RWPE2 (cell line): ENCODE measurements at regions not wholly inside any gene's neighbourhood (a gene's known extent, or its start where the extent isn't known, plus 50 kb on each side); places are given as distances from the start of the nearest gene placed in this dataset.

Experiments used
- ATAC-seq: fragments of 200-7000 bp; cut with Tn5 transposase; 3 replicates; pipeline ENCODE4 v1.9.1; 2021; ENCODE audit warnings: low read depth
- DNase-seq: peaks from one replicate; pipeline ENCODE4 v3.0.0-alpha.2; 2020; ENCODE audit warnings: low spot score
- H3K27ac ChIP-seq: fragments of 450-650 bp; 2 replicates; pipeline ENCODE4 v1.5.1; 2017; ENCODE audit warnings: mild to moderate bottlenecking; ENCODE audit not compliant: poor library complexity, severe bottlenecking
- H3K27me3 ChIP-seq: fragments of 250-450 bp; sonication (Bioruptor Pico); 2 replicates; pipeline ENCODE4 v1.5.1; 2021; ENCODE audit warnings: mild to moderate bottlenecking, moderate library complexity; ENCODE audit not compliant: insufficient read depth, poor library complexity, severe bottlenecking
- H3K36me3 ChIP-seq: fragments of 250-450 bp; sonication (Bioruptor Pico); 2 replicates; pipeline ENCODE4 v1.5.1; 2020; ENCODE audit warnings: low read depth, mild to moderate bottlenecking, moderate library complexity
- H3K4me1 ChIP-seq: fragments of 250-450 bp; sonication (Bioruptor Pico); 2 replicates; pipeline ENCODE4 v1.5.1; 2021; ENCODE audit warnings: mild to moderate bottlenecking, moderate library complexity; ENCODE audit not compliant: insufficient read depth, poor library complexity, severe bottlenecking
- H3K4me3 ChIP-seq: fragments of 250-450 bp; sonication (Bioruptor Pico); 2 replicates; pipeline ENCODE4 v1.5.1; 2021; ENCODE audit warnings: mild to moderate bottlenecking, moderate library complexity; ENCODE audit not compliant: severe bottlenecking
- H3K9me3 ChIP-seq: fragments of 250-450 bp; sonication (Bioruptor Pico); 2 replicates; pipeline ENCODE4 v1.5.1; 2021; ENCODE audit warnings: mild to moderate bottlenecking, moderate library complexity; ENCODE audit not compliant: severe bottlenecking
- TF ChIP-seq, protein P1 (sequence below): fragments of 450-650 bp; IDR thresholded peaks from one replicate; pipeline ENCODE4 v1.5.1; 2017; ENCODE audit warnings: mild to moderate bottlenecking, moderate library complexity; ENCODE audit not compliant: poor library complexity, severe bottlenecking

DNA sequence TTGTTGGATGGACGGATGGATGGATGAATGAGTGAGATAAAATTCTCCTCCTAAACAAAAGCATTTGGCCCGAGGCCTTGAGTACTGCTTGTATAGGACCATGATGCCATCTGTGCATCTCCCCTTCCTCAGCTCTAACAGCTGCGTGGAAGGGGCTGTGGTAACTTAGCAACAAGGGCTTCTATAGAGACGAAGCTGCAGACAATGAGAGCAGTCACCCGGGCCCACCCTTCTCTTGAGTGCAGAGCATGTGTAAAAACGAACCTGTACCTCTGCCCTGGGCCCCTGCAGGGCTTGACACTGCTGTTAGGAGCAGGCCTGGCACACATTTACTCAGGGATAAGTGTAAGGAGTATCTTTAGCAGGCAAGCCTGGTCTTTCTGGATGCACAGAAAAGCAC, 391.5 kb downstream of the CADM1 start:
- Histone ChIP-seq H3K9me3 (no peaks in the 10 kb centered on the region), H3K4me1 (no peaks in the 10 kb centered on the region), H3K27me3 (no peaks in the 10 kb centered on the region), H3K4me3 (no peak overlapping the region), H3K36me3 (no peaks in the 10 kb centered on the region), H3K27ac (no peak overlapping the region)
- TF ChIP-seq, protein P1, sequence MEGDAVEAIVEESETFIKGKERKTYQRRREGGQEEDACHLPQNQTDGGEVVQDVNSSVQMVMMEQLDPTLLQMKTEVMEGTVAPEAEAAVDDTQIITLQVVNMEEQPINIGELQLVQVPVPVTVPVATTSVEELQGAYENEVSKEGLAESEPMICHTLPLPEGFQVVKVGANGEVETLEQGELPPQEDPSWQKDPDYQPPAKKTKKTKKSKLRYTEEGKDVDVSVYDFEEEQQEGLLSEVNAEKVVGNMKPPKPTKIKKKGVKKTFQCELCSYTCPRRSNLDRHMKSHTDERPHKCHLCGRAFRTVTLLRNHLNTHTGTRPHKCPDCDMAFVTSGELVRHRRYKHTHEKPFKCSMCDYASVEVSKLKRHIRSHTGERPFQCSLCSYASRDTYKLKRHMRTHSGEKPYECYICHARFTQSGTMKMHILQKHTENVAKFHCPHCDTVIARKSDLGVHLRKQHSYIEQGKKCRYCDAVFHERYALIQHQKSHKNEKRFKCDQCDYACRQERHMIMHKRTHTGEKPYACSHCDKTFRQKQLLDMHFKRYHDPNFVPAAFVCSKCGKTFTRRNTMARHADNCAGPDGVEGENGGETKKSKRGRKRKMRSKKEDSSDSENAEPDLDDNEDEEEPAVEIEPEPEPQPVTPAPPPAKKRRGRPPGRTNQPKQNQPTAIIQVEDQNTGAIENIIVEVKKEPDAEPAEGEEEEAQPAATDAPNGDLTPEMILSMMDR, result no peak
- ATAC-seq (no peak), DNase-seq (no peak)

DNA sequence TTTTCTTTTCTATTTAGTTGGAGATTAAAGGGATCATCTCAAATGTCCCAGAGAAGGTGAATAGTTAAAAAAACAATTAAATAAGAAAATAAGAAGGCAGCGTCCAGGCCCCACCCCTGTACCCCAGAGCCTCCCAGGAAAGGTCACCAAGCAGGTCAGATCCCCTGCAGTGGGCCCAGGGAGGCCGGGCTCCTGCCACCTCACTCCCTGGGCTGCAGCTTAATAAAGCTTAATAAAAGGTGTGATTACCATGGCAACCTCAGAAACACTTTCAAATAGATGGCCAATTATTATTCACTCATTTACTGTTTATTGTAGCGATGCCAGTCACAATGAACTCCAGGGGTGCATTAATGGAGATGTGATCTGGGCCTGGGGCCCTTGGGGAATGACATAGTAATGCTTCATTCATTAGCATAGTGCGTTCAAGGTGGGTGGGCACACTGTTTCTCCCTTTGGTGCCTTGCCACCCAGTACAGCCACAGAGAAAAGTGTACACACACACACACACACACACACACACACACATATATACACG, 386.2 kb downstream of the CADM1 start:
- H3K9me3 ChIP-seq, result no peaks in the 10 kb centered on the region
- TF ChIP-seq, protein P1, result no peak
- H3K4me3 ChIP-seq, result no peak overlapping the region
- H3K27ac ChIP-seq, result no peak overlapping the region
- H3K27me3 ChIP-seq, result no peaks in the 10 kb centered on the region
- H3K4me1 ChIP-seq, result no peaks in the 10 kb centered on the region
- H3K36me3 ChIP-seq, result no peaks in the 10 kb centered on the region
- no peak for ATAC-seq
- DNase-seq, result no peak

DNA sequence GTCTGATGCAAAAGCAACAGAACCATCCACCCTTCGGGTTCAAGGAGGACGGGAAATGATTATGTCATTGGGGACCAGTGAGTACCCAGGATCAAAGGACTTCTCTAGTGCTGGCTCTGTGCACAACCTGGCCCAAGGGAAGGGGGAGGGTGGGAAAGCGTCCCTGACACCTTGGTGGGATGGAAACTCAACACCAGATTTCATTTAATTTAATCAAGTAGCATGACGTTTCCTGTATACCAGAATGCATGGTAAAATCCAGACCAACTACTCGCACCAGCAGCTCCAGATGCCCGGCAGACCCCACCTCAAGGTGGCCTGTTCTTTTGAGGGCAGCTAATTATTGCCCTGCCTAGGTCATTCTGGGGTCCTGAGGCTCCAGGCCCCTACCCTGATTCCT, 385.1 kb downstream of the CADM1 start:
- Histone ChIP-seq H3K36me3 (no peaks in the 10 kb centered on the region), H3K27ac (no peak overlapping the region), H3K27me3 (no peaks in the 10 kb centered on the region), H3K9me3 (no peaks in the 10 kb centered on the region), H3K4me1 (no peaks in the 10 kb centered on the region), H3K4me3 (no peak overlapping the region)
- TF ChIP-seq, protein P1, result no peak
- ATAC-seq, result no peak
- no peak for DNase-seq
